ENCODE measurements at regions not wholly inside any gene's neighbourhood (a gene's known extent, or its start where the extent isn't known, plus 50 kb on each side); places are given as distances from the start of the nearest gene placed in this dataset.

GRCh38 chr20:60804240-60804917, 447.7 kb upstream of the CDH4 start:
- Histone ChIP-seq H3K36me3 (ENCODE audit: insufficient read depth, low read length) (no peaks in the 10 kb centered on the region), H3K4me3 (ENCODE audit: low read depth, low read length, poor library complexity, severe bottlenecking) (no peak overlapping the region)

GRCh38 chr20:60804918-60805630, 447.0 kb upstream of the CDH4 start:
- Histone ChIP-seq H3K27ac (ENCODE audit: low read depth, low read length, poor library complexity, severe bottlenecking) (no peak overlapping the region), H4K20me1 (ENCODE audit: insufficient read depth, low read length) (no peaks in the 10 kb centered on the region), H3K4me1 (ENCODE audit: insufficient read depth, low read length, poor library complexity, severe bottlenecking) (no peaks in the 10 kb centered on the region), H2AFZ (ENCODE audit: low read length) (no peak overlapping the region), H3K4me3 (ENCODE audit: low read depth, low read length, poor library complexity, severe bottlenecking) (no peak overlapping the region), H3K79me2 (ENCODE audit: insufficient read depth, low read depth, low read length) (no peaks in the 10 kb centered on the region), H3K36me3 (ENCODE audit: insufficient read depth, low read length) (no peaks in the 10 kb centered on the region), H3K9me2 (ENCODE audit: insufficient read depth, low read length) (no peaks in the 10 kb centered on the region), H3K4me2 (ENCODE audit: low read length) (no peak overlapping the region), H3K9me3 (ENCODE audit: low read length) (no peaks in the 10 kb centered on the region)
- POLR2A ChIA-PET = no interaction called here
- CTCF ChIA-PET (ENCODE audit: unreplicated experiment) = no interaction called here
- TF ChIP-seq CTCF (conservative IDR thresholded peaks at IDR 0.05; ENCODE audit: low read length) (no peak), EZH2phosphoT487 (IDR thresholded peaks at IDR 0.05; ENCODE audit: borderline replicate concordance, low read depth, low read length) (no peak)
- intact Hi-C loops (cut with micrococcal nuclease; ENCODE audit: unreplicated experiment) = no loop called here
- no TSS peak for BruUV-seq (replicated peaks)
- no peak for DNase-seq (ENCODE audit: low spot score)

More at GRCh38 chr20:60804240-60804917, 447.7 kb upstream of the CDH4 start:
- no peak for DNase-seq (ENCODE audit: low spot score)
- Histone ChIP-seq H3K27ac (ENCODE audit: low read depth, low read length, poor library complexity, severe bottlenecking) (no peak overlapping the region), H3K9me2 (ENCODE audit: insufficient read depth, low read length) (no peaks in the 10 kb centered on the region), H3K79me2 (ENCODE audit: insufficient read depth, low read depth, low read length) (no peaks in the 10 kb centered on the region), H3K4me2 (ENCODE audit: low read length) (no peak overlapping the region), H2AFZ (ENCODE audit: low read length) (no peak overlapping the region), H3K4me1 (ENCODE audit: insufficient read depth, low read length, poor library complexity, severe bottlenecking) (no peaks in the 10 kb centered on the region), H4K20me1 (ENCODE audit: insufficient read depth, low read length) (no peaks in the 10 kb centered on the region), H3K9me3 (ENCODE audit: low read length) (no peaks in the 10 kb centered on the region)
- intact Hi-C loops (cut with micrococcal nuclease; ENCODE audit: unreplicated experiment) = no loop called here
- CTCF ChIA-PET (ENCODE audit: unreplicated experiment) = no interaction called here
- POLR2A ChIA-PET = no interaction called here
- no peak for TF ChIP-seq EZH2phosphoT487 (IDR thresholded peaks at IDR 0.05; ENCODE audit: borderline replicate concordance, low read depth, low read length)
- no peak for TF ChIP-seq CTCF (conservative IDR thresholded peaks at IDR 0.05; ENCODE audit: low read length)
- BruUV-seq (replicated peaks) = no TSS peak

GRCh38 chr20:60806354-60806753, 445.7 kb upstream of the CDH4 start:
- H3K27ac ChIP-seq (ENCODE audit: low read depth, low read length, poor library complexity, severe bottlenecking) = no peak overlapping the region
- intact Hi-C loops (cut with micrococcal nuclease; ENCODE audit: unreplicated experiment) = no loop called here
- no peak for DNase-seq (ENCODE audit: low spot score)
- no peaks in the 10 kb centered on the region for H3K79me2 ChIP-seq (ENCODE audit: insufficient read depth, low read depth, low read length)
- no peaks in the 10 kb centered on the region for H3K9me3 ChIP-seq (ENCODE audit: low read length)
- H3K4me3 ChIP-seq (ENCODE audit: low read depth, low read length, poor library complexity, severe bottlenecking) = no peak overlapping the region
- H3K4me1 ChIP-seq (ENCODE audit: insufficient read depth, low read length, poor library complexity, severe bottlenecking) = no peaks in the 10 kb centered on the region
- H4K20me1 ChIP-seq (ENCODE audit: insufficient read depth, low read length) = no peaks in the 10 kb centered on the region
- no peak for TF ChIP-seq EZH2phosphoT487 (IDR thresholded peaks at IDR 0.05; ENCODE audit: borderline replicate concordance, low read depth, low read length)
- no peak for TF ChIP-seq CTCF (conservative IDR thresholded peaks at IDR 0.05; ENCODE audit: low read length)
- no peaks in the 10 kb centered on the region for H3K36me3 ChIP-seq (ENCODE audit: insufficient read depth, low read length)
- ChIA-PET CTCF (ENCODE audit: unreplicated experiment) (no interaction called here), POLR2A (no interaction called here)
- H3K4me2 ChIP-seq (ENCODE audit: low read length) = no peak overlapping the region
- no peak overlapping the region for H2AFZ ChIP-seq (ENCODE audit: low read length)
- H3K9me2 ChIP-seq (ENCODE audit: insufficient read depth, low read length) = no peaks in the 10 kb centered on the region
- BruUV-seq (replicated peaks) = no TSS peak

All from OCI-LY7 (cell line).